Aorta (tissue), 5 donors: ENCODE measurements at regions not wholly inside any gene's neighbourhood (a gene's known extent, or its start where the extent isn't known, plus 50 kb on each side); places are given as distances from the start of the nearest gene placed in this dataset.
"Not testable (repeated sequence)": the region's sequence is repeated elsewhere in the genome, so short reads cannot be mapped to it uniquely, and the experiment has no call there.

Source experiments
- ATAC-seq: fragments of 200-7000 bp; cut with Tn5 transposase; one replicate; pipeline ENCODE4 v1.9.1; 2022; ENCODE audit warnings: moderate library complexity; ENCODE audit not compliant: low FRiP score
- DNase-seq, 2 donors: peaks; one replicate each; pipeline ENCODE4 v3.0.0-alpha.2; 2020
- H3K27ac ChIP-seq, 2 donors: one replicate each; pipeline ENCODE4 v1.5.1; 2013; ENCODE audit warnings: low read length in 2 of 2, mild to moderate bottlenecking in 2 of 2, moderate library complexity in 2 of 2, control low read depth in 1 of 2, inconsistent platforms in 1 of 2, low read depth in 1 of 2
- H3K27me3 ChIP-seq, 2 donors: one replicate each; pipeline ENCODE4 v1.6.1; 2013; ENCODE audit warnings: control low read depth in 1 of 2, low read length in 1 of 2, mild to moderate bottlenecking in 1 of 2, moderate library complexity in 1 of 2; ENCODE audit not compliant: insufficient read depth in 2 of 2, control insufficient read depth in 1 of 2
- H3K36me3 ChIP-seq, 2 donors: one replicate each; pipeline ENCODE4 v1.6.1; 2013; ENCODE audit warnings: control low read depth in 1 of 2, low read length in 1 of 2, mild to moderate bottlenecking in 1 of 2; ENCODE audit not compliant: insufficient read depth in 2 of 2, control insufficient read depth in 1 of 2
- H3K4me1 ChIP-seq, 2 donors: one replicate each; pipeline ENCODE4 v1.6.1; 2013; ENCODE audit warnings: low read length in 2 of 2, control low read depth in 1 of 2, mild to moderate bottlenecking in 1 of 2, moderate library complexity in 1 of 2; ENCODE audit not compliant: insufficient read depth in 2 of 2, control insufficient read depth in 1 of 2
- H3K4me3 ChIP-seq, 2 donors: one replicate each; pipeline ENCODE4 v1.5.1; 2013; ENCODE audit warnings: low read length in 2 of 2, control low read depth in 1 of 2, mild to moderate bottlenecking in 1 of 2
- H3K9me3 ChIP-seq: one replicate; pipeline ENCODE4 v1.6.1; 2013; ENCODE audit warnings: mild to moderate bottlenecking, low read length; ENCODE audit not compliant: control insufficient read depth
- WGBS, 2 donors: extraction: QIAGEN DNeasy Blood & Tissue Kit; methylation state at CpG; one replicate each; pipeline ENCODE4 v1.1.7; 2013; 5-methylcytosine and 5-hydroxymethylcytosine counted together
- intact Hi-C, 2 donors: fragments of 100-400 bp; cut with DNase I; formaldehyde crosslinking; loops; one replicate each; pipeline versions ENCODE4 v1.14.2 to v1.15.0; 2022
- donor health status: healthy with polysubstance abuse.
- donor health status: Bipolar disorder and iron deficiency.
- donor health status: DM: no; HTN: no; CAD: no.
- donor health status: DM: no; HTN: no; CAD: no.
- donor health status: DM: yes; HTN: yes; CAD: no.

DNA sequence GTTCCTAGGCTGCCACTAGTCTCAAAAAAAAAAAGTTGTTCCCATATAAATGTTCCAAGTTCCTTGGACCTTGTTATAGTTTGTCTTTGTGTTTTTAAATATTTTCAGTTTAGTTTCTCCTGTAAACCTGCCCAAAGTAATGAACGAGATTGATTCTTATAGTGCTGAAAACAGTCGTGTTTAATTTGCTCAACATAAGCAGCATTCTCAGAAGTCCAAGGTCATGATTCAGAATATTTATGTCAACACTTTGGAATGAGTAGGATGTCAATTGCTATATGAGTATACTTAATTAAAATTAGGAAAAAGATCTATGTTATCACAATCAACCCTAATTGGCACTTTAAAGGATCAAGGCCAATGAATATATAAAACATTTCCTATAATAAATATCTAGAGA lies 510.9 kb downstream of the PPP4R3C start:
- Histone ChIP-seq H3K4me3 (no peak overlapping the region), H3K9me3 (no peaks in the 10 kb centered on the region), H3K36me3 (no peaks in the 10 kb centered on the region), H3K4me1 (no peaks in the 10 kb centered on the region), H3K27ac (no peak overlapping the region), H3K27me3 (no peaks in the 10 kb centered on the region)
- intact Hi-C loops: no loop called here
- 6 to 22% methylated on average over 2 of the region's 2 CpGs for WGBS, 2 donors
- DNase-seq: no peak
- no peak for ATAC-seq

DNA sequence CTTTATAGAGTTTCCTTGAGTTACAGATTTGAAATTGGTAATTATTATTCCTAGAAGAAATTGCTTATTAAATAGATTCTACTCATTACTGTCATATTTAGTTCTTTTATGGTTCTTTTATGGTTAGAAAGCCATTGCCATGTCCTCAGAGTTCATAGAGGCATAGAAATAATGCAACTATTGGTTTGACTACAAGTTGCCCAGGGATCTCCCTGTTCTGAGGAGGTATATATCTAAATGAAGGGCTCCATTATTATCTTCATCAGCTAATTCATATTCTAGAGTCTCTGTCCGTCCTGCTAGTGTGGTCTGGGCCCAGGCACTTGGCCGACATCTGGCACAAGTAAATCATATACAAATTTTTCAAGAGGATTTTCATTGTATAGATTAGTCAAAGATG lies 535.7 kb downstream of the PPP4R3C start:
- no peak overlapping the region for H3K4me3 ChIP-seq
- no peaks in the 10 kb centered on the region for H3K4me1 ChIP-seq
- no peak for DNase-seq
- WGBS, 2 donors: 36 to 38% methylated on average over 2 of the region's 2 CpGs
- no peak overlapping the region for H3K27ac ChIP-seq
- H3K36me3 ChIP-seq: no peaks in the 10 kb centered on the region
- intact Hi-C loops: no loop called here
- H3K27me3 ChIP-seq: no peaks in the 10 kb centered on the region
- H3K9me3 ChIP-seq: no peaks in the 10 kb centered on the region
- ATAC-seq: no peak

- intact Hi-C loops: no loop called here
- ATAC-seq (no peak), DNase-seq (no peak)
- no peaks in the 10 kb centered on the region for H3K9me3 ChIP-seq
- H3K27me3 ChIP-seq: no peaks in the 10 kb centered on the region
- no peaks in the 10 kb centered on the region for H3K4me1 ChIP-seq
- H3K27ac ChIP-seq: no peak overlapping the region
- H3K36me3 ChIP-seq: no peaks in the 10 kb centered on the region
- H3K4me3 ChIP-seq: no peak overlapping the region
Measured at GRCh38 chrX:26925088-26925487, 538.1 kb downstream of the PPP4R3C start.

- Histone ChIP-seq H3K9me3 (no peaks in the 10 kb centered on the region), H3K4me3 (no peak overlapping the region), H3K36me3 (no peaks in the 10 kb centered on the region), H3K27me3 (no peaks in the 10 kb centered on the region), H3K27ac (no peak overlapping the region), H3K4me1 (no peaks in the 10 kb centered on the region)
- DNase-seq (no peak), ATAC-seq (no peak)
- intact Hi-C loops: no loop called here
- 34 to 38% methylated on average over 3 of the region's 3 CpGs for WGBS, 2 donors
Measured at GRCh38 chrX:26922278-26922677, 540.9 kb downstream of the PPP4R3C start.

DNA sequence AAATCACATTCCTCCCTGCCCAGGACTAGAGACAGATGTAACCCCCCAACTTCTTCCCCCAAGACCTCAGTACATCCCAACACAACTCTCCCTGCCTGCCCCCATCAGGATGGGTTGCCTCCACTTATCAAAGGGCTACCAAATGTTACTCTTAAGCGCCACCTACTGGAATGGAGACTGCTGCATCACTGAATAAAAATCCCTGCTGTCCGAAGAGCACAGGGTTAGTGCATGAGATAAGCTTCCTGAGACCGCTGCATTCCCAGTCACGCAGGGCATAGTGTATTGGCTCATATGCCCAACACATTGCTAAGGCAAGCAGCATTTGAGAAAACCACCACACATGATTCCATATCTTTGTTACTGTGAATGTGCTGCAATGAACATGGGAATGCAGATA lies 544.5 kb downstream of the PPP4R3C start:
- Histone ChIP-seq H3K9me3 (no peaks in the 10 kb centered on the region), H3K4me1 (no peaks in the 10 kb centered on the region), H3K36me3 (no peaks in the 10 kb centered on the region), H3K27me3 (no peaks in the 10 kb centered on the region), H3K27ac (no peak overlapping the region), H3K4me3 (no peak overlapping the region)
- 26 to 38% methylated on average over 4 of the region's 4 CpGs for WGBS, 2 donors
- ATAC-seq (no peak), DNase-seq (peak in 1 of 2 donors; percentile 46)
- intact Hi-C loops: loop anchor here in 1 of 2 donors (5.0 kb wide), 1 partner anchor 136 kb away; no protein-coding TSS in a partner anchor

- no peak for ATAC-seq
- WGBS, 2 donors: 63 to 69% methylated on average over 5 of the region's 5 CpGs
Measured at GRCh38 chrX:26916991-26917390, 546.1 kb downstream of the PPP4R3C start.

DNA sequence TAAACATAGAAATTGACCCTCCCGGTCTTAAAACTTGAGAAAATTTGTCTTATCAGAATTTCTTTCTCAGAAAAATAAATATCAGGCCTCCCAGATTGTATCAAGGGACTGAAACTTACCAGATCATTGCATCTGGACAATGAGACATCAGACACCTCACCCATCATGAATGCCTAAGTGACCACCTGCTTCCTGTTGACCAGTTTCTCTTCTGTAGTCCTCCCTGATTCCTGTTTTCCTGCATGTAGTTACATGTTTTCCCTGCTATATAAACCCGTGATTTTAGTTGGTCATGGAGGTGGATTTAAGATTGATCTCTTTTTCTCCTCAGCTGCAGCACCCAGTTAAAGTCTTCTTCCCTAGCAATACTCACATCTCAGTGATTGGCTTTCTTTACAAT lies 548.1 kb downstream of the PPP4R3C start:
- no peak overlapping the region for H3K27ac ChIP-seq
- no peak for ATAC-seq
- DNase-seq: no peak
- 58 to 86% methylated on average over 2 of the region's 2 CpGs for WGBS, 2 donors
- no peaks in the 10 kb centered on the region for H3K36me3 ChIP-seq
- H3K9me3 ChIP-seq: no peaks in the 10 kb centered on the region
- no peaks in the 10 kb centered on the region for H3K4me1 ChIP-seq
- no peaks in the 10 kb centered on the region for H3K27me3 ChIP-seq
- no peak overlapping the region for H3K4me3 ChIP-seq
- intact Hi-C loops: loop anchor here in 1 of 2 donors (5.0 kb wide), 1 partner anchor 133 kb away; no protein-coding TSS in a partner anchor

More at GRCh38 chrX:26916991-26917390, 546.1 kb downstream of the PPP4R3C start:
- H3K4me3 ChIP-seq: no peak overlapping the region
- H3K27ac ChIP-seq: no peak overlapping the region
- no peaks in the 10 kb centered on the region for H3K27me3 ChIP-seq
- intact Hi-C loops: loop anchor here in 1 of 2 donors (5.0 kb wide), 1 partner anchor 135 kb away; no protein-coding TSS in a partner anchor
- H3K9me3 ChIP-seq: no peaks in the 10 kb centered on the region
- DNase-seq: no peak
- no peaks in the 10 kb centered on the region for H3K36me3 ChIP-seq
- no peaks in the 10 kb centered on the region for H3K4me1 ChIP-seq

DNA sequence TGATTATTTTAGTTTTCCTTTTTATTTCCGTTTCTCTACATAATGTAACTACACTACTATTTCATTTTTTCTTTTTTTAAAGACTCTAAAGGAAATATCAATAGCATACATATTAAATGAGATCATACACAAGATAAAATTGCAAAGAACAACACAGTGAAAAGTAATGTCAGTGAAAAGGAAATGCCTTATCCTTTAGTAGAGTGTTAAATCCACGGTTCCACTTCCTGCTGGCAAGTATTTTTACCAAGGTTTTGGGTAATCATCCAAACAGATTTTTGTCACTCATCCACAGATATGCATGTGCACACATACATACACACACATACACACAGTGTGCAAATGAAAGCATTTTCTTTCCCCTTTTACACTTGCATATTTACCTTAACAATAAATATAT lies 548.9 kb downstream of the PPP4R3C start:
- Histone ChIP-seq H3K36me3 (no peaks in the 10 kb centered on the region), H3K4me3 (no peak overlapping the region)

GRCh38 chrX:26911785-26912184 lies 551.4 kb downstream of the PPP4R3C start:
- intact Hi-C loops, H3K27me3 ChIP-seq, DNase-seq, H3K4me1 ChIP-seq, H3K36me3 ChIP-seq, ATAC-seq, H3K4me3 ChIP-seq, H3K9me3 ChIP-seq, H3K27ac ChIP-seq: not testable (repeated sequence)
- WGBS, 2 donors: 71 to 99% methylated on average over 3 of the region's 3 CpGs

More for the DNA sequence above, 548.9 kb downstream of the PPP4R3C start:
- Histone ChIP-seq H3K9me3 (no peaks in the 10 kb centered on the region), H3K27me3 (no peaks in the 10 kb centered on the region), H3K4me1 (no peaks in the 10 kb centered on the region), H3K27ac (no peak overlapping the region)
- ATAC-seq (no peak), DNase-seq (no peak)
- WGBS, 2 donors: 5 to 12% methylated on average over 2 of the region's 2 CpGs
- intact Hi-C loops: no loop called here
